GM23338 (cell line): ENCODE measurements at regions not wholly inside any gene's neighbourhood (a gene's known extent, or its start where the extent isn't known, plus 50 kb on each side); places are given as distances from the start of the nearest gene placed in this dataset.

Source experiments
- ATAC-seq: fragments of 200-7000 bp; cut with Tn5 transposase; 3 replicates; pipeline ENCODE4 v1.9.1; 2020
- DNase-seq: peaks from one replicate; pipeline ENCODE4 v3.0.0-alpha.2; 2015; ENCODE audit warnings: low spot score
- H2AFZ ChIP-seq: fragments of 200-600 bp; sonication (generic); 2 replicates; pipeline ENCODE4 v1.8.0; 2016; ENCODE audit warnings: antibody characterized with exemption, mild to moderate bottlenecking, moderate library complexity
- H3F3A ChIP-seq: fragments of 200-600 bp; sonication (generic); replicated peaks from 2 replicates; pipeline ENCODE4 v1.8.0; 2017; ENCODE audit warnings: antibody characterized with exemption, mixed run types, low read depth
- H3K27ac ChIP-seq: fragments of 200-600 bp; sonication (generic); 2 replicates; pipeline ENCODE4 v1.6.1; 2016; ENCODE audit warnings: low read depth
- H3K27me3 ChIP-seq: fragments of 200-600 bp; sonication (generic); 2 replicates; pipeline ENCODE4 v1.8.0; 2016; ENCODE audit warnings: mild to moderate bottlenecking, mixed run types, moderate library complexity; ENCODE audit not compliant: insufficient read depth
- H3K36me3 ChIP-seq: fragments of 200-600 bp; sonication (generic); 2 replicates; pipeline ENCODE4 v1.8.0; 2016; ENCODE audit warnings: mild to moderate bottlenecking; ENCODE audit not compliant: insufficient read depth
- H3K4me1 ChIP-seq: fragments of 200-600 bp; sonication (generic); 2 replicates; pipeline ENCODE4 v1.8.0; 2016; ENCODE audit warnings: mild to moderate bottlenecking, moderate library complexity; ENCODE audit not compliant: insufficient read depth
- H3K4me2 ChIP-seq: fragments of 200-600 bp; sonication (generic); 2 replicates; pipeline ENCODE4 v1.7.1; 2017; ENCODE audit warnings: mixed run types
- H3K4me3 ChIP-seq: fragments of 200-600 bp; sonication (generic); 2 replicates; pipeline ENCODE4 v1.6.1; 2016; ENCODE audit warnings: mixed run types
- H3K79me2 ChIP-seq: fragments of 200-600 bp; sonication (generic); replicated peaks from 2 replicates; pipeline ENCODE4 v1.8.0; 2017; ENCODE audit warnings: mild to moderate bottlenecking; ENCODE audit not compliant: insufficient read depth
- H3K9me2 ChIP-seq: fragments of 200-600 bp; sonication (generic); 2 replicates; pipeline ENCODE4 v1.8.0; 2017; ENCODE audit not compliant: insufficient read depth
- H4K20me1 ChIP-seq: fragments of 200-600 bp; sonication (generic); replicated peaks from 2 replicates; pipeline ENCODE4 v1.8.0; 2017; ENCODE audit warnings: mild to moderate bottlenecking; ENCODE audit not compliant: insufficient read depth
- H3K27ac Mint-ChIP-seq: 2 replicates; pipeline ENCODE4 v1.8.0; 2020; ENCODE audit warnings: inconsistent platforms, mild to moderate bottlenecking, moderate library complexity, mixed read lengths
- H3K27me3 Mint-ChIP-seq: 3 replicates; pipeline ENCODE4 v1.8.0; 2022; ENCODE audit warnings: low read depth, mild to moderate bottlenecking, moderate library complexity, mixed read lengths, inconsistent platforms; ENCODE audit not compliant: insufficient read depth, poor library complexity
- H3K36me3 Mint-ChIP-seq: 3 replicates; pipeline ENCODE4 v1.8.0; 2021; ENCODE audit warnings: low read depth, mild to moderate bottlenecking, inconsistent platforms, moderate library complexity, mixed read lengths
- H3K4me1 Mint-ChIP-seq: 3 replicates; pipeline ENCODE4 v1.8.0; 2020; ENCODE audit warnings: mild to moderate bottlenecking, inconsistent platforms, mixed read lengths
- H3K4me3 Mint-ChIP-seq: 3 replicates; pipeline ENCODE4 v1.8.0; 2021; ENCODE audit warnings: moderate library complexity, mild to moderate bottlenecking, inconsistent platforms, mixed read lengths
- H3K9me3 Mint-ChIP-seq: 3 replicates; pipeline ENCODE4 v1.8.0; 2020; ENCODE audit warnings: moderate library complexity, mild to moderate bottlenecking, inconsistent platforms, mixed read lengths
- CREB1 ChIP-seq: fragments of 250-450 bp; sonication (Bioruptor Pico); IDR thresholded peaks from 2 replicates; pipeline ENCODE4 v1.5.0; 2020; ENCODE audit warnings: low read depth, mild to moderate bottlenecking, moderate library complexity
- EZH2 ChIP-seq: fragments of 200-600 bp; sonication (generic); IDR thresholded peaks from one replicate; pipeline ENCODE4 v1.8.0; 2017; ENCODE audit warnings: antibody characterized with exemption, mild to moderate bottlenecking, low read depth; ENCODE audit not compliant: unreplicated experiment
- EZH2phosphoT487 ChIP-seq: fragments of 200-600 bp; sonication (generic); IDR thresholded peaks from one replicate; pipeline ENCODE4 v1.8.1; 2018; ENCODE audit warnings: antibody characterized with exemption; ENCODE audit not compliant: unreplicated experiment
- JUNB ChIP-seq: IDR thresholded peaks from one replicate; pipeline ENCODE4 v1.6.1; 2016; ENCODE audit warnings: antibody characterized with exemption; ENCODE audit not compliant: unreplicated experiment
- NANOG ChIP-seq: IDR thresholded peaks from 2 replicates; pipeline ENCODE4 v1.6.1; 2016; ENCODE audit warnings: antibody characterized with exemption, borderline replicate concordance
- POLR2AphosphoS5 ChIP-seq: IDR thresholded peaks from 2 replicates; pipeline ENCODE4 v1.6.1; 2016; ENCODE audit warnings: antibody characterized with exemption, low read depth
- STAT1 ChIP-seq: IDR thresholded peaks from one replicate; pipeline ENCODE4 v1.6.1; 2016; ENCODE audit warnings: antibody characterized with exemption; ENCODE audit not compliant: unreplicated experiment
- ZNF114 ChIP-seq: fragments of 250-450 bp; sonication (Bioruptor Pico); IDR thresholded peaks from 2 replicates; pipeline ENCODE4 v1.5.0; 2020; ENCODE audit warnings: mild to moderate bottlenecking, moderate library complexity
- ZNF331 ChIP-seq: fragments of 250-450 bp; sonication (Bioruptor Pico); IDR thresholded peaks from 2 replicates; pipeline ENCODE4 v1.5.0; 2020; ENCODE audit warnings: low read depth, mild to moderate bottlenecking, moderate library complexity
- TF ChIP-seq, protein P1 (sequence below): IDR thresholded peaks from one replicate; pipeline ENCODE4 v1.6.1; 2018; ENCODE audit warnings: antibody characterized with exemption; ENCODE audit not compliant: unreplicated experiment
- TF ChIP-seq, protein P2 (sequence below): fragments of 250-450 bp; sonication (Bioruptor Pico); IDR thresholded peaks from 2 replicates; pipeline ENCODE4 v1.5.0; 2020; ENCODE audit warnings: mild to moderate bottlenecking, moderate library complexity
- TF ChIP-seq, protein P3 (sequence below): IDR thresholded peaks from 2 replicates; pipeline ENCODE4 v1.6.1; 2016; ENCODE audit warnings: antibody characterized with exemption
- TF ChIP-seq, protein P4 (sequence below), 2 experiments: fragments of 200-600 bp in 1 of 2; sonication (generic) in 1 of 2; conservative IDR thresholded peaks; 2 replicates each; pipeline versions ENCODE4 v1.5.1 to v1.6.1; 2016 to 2017; ENCODE audit warnings: antibody characterized with exemption in 2 of 2, low read depth in 2 of 2, mild to moderate bottlenecking in 2 of 2, moderate library complexity in 1 of 2

DNA sequence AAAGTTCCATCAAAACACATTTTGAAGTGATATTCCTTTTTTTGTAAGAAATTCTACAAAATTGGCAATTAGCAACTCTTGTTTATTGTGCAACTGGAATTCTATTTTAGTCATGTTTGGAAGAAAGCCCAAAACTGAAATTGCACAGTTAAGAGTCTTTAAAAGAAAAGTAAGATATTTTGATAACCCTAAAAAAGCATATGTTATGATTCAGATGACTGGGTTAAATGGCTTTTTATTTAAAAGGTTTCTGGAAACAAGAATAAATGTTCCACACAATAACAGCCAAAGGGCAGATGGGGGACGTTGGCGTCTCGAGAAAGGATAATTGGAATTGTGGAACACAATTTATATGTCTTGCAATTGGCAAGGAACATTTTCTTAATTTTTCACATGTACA is 275.2 kb downstream of the CDH9 start:
- TF ChIP-seq JUNB (no peak), ZNF331 (no peak), ZNF114 (no peak), NANOG (no peak), CREB1 (CRISPR knock-in tag) (no peak), POLR2AphosphoS5 (no peak), EZH2 (no peak), EZH2phosphoT487 (no peak), STAT1 (no peak)
- TF ChIP-seq, protein P1, sequence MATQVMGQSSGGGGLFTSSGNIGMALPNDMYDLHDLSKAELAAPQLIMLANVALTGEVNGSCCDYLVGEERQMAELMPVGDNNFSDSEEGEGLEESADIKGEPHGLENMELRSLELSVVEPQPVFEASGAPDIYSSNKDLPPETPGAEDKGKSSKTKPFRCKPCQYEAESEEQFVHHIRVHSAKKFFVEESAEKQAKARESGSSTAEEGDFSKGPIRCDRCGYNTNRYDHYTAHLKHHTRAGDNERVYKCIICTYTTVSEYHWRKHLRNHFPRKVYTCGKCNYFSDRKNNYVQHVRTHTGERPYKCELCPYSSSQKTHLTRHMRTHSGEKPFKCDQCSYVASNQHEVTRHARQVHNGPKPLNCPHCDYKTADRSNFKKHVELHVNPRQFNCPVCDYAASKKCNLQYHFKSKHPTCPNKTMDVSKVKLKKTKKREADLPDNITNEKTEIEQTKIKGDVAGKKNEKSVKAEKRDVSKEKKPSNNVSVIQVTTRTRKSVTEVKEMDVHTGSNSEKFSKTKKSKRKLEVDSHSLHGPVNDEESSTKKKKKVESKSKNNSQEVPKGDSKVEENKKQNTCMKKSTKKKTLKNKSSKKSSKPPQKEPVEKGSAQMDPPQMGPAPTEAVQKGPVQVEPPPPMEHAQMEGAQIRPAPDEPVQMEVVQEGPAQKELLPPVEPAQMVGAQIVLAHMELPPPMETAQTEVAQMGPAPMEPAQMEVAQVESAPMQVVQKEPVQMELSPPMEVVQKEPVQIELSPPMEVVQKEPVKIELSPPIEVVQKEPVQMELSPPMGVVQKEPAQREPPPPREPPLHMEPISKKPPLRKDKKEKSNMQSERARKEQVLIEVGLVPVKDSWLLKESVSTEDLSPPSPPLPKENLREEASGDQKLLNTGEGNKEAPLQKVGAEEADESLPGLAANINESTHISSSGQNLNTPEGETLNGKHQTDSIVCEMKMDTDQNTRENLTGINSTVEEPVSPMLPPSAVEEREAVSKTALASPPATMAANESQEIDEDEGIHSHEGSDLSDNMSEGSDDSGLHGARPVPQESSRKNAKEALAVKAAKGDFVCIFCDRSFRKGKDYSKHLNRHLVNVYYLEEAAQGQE, result no peak
- TF ChIP-seq, protein P2, sequence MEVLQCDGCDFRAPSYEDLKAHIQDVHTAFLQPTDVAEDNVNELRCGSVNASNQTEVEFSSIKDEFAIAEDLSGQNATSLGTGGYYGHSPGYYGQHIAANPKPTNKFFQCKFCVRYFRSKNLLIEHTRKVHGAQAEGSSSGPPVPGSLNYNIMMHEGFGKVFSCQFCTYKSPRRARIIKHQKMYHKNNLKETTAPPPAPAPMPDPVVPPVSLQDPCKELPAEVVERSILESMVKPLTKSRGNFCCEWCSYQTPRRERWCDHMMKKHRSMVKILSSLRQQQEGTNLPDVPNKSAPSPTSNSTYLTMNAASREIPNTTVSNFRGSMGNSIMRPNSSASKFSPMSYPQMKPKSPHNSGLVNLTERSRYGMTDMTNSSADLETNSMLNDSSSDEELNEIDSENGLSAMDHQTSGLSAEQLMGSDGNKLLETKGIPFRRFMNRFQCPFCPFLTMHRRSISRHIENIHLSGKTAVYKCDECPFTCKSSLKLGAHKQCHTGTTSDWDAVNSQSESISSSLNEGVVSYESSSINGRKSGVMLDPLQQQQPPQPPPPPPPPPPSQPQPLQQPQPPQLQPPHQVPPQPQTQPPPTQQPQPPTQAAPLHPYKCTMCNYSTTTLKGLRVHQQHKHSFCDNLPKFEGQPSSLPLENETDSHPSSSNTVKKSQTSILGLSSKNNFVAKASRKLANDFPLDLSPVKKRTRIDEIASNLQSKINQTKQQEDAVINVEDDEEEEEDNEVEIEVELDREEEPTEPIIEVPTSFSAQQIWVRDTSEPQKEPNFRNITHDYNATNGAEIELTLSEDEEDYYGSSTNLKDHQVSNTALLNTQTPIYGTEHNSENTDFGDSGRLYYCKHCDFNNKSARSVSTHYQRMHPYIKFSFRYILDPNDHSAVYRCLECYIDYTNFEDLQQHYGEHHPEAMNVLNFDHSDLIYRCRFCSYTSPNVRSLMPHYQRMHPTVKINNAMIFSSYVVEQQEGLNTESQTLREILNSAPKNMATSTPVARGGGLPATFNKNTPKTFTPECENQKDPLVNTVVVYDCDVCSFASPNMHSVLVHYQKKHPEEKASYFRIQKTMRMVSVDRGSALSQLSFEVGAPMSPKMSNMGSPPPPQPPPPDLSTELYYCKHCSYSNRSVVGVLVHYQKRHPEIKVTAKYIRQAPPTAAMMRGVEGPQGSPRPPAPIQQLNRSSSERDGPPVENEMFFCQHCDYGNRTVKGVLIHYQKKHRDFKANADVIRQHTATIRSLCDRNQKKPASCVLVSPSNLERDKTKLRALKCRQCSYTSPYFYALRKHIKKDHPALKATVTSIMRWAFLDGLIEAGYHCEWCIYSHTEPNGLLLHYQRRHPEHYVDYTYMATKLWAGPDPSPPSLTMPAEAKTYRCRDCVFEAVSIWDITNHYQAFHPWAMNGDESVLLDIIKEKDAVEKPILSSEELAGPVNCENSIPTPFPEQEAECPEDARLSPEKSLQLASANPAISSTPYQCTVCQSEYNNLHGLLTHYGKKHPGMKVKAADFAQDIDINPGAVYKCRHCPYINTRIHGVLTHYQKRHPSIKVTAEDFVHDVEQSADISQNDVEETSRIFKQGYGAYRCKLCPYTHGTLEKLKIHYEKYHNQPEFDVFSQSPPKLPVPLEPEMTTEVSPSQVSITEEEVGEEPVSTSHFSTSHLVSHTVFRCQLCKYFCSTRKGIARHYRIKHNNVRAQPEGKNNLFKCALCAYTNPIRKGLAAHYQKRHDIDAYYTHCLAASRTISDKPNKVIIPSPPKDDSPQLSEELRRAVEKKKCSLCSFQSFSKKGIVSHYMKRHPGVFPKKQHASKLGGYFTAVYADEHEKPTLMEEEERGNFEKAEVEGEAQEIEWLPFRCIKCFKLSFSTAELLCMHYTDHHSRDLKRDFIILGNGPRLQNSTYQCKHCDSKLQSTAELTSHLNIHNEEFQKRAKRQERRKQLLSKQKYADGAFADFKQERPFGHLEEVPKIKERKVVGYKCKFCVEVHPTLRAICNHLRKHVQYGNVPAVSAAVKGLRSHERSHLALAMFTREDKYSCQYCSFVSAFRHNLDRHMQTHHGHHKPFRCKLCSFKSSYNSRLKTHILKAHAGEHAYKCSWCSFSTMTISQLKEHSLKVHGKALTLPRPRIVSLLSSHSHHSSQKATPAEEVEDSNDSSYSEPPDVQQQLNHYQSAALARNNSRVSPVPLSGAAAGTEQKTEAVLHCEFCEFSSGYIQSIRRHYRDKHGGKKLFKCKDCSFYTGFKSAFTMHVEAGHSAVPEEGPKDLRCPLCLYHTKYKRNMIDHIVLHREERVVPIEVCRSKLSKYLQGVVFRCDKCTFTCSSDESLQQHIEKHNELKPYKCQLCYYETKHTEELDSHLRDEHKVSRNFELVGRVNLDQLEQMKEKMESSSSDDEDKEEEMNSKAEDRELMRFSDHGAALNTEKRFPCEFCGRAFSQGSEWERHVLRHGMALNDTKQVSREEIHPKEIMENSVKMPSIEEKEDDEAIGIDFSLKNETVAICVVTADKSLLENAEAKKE (CRISPR knock-in tag), result no peak
- TF ChIP-seq, protein P3, sequence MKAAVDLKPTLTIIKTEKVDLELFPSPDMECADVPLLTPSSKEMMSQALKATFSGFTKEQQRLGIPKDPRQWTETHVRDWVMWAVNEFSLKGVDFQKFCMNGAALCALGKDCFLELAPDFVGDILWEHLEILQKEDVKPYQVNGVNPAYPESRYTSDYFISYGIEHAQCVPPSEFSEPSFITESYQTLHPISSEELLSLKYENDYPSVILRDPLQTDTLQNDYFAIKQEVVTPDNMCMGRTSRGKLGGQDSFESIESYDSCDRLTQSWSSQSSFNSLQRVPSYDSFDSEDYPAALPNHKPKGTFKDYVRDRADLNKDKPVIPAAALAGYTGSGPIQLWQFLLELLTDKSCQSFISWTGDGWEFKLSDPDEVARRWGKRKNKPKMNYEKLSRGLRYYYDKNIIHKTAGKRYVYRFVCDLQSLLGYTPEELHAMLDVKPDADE, result no peak
- TF ChIP-seq, protein P4, sequence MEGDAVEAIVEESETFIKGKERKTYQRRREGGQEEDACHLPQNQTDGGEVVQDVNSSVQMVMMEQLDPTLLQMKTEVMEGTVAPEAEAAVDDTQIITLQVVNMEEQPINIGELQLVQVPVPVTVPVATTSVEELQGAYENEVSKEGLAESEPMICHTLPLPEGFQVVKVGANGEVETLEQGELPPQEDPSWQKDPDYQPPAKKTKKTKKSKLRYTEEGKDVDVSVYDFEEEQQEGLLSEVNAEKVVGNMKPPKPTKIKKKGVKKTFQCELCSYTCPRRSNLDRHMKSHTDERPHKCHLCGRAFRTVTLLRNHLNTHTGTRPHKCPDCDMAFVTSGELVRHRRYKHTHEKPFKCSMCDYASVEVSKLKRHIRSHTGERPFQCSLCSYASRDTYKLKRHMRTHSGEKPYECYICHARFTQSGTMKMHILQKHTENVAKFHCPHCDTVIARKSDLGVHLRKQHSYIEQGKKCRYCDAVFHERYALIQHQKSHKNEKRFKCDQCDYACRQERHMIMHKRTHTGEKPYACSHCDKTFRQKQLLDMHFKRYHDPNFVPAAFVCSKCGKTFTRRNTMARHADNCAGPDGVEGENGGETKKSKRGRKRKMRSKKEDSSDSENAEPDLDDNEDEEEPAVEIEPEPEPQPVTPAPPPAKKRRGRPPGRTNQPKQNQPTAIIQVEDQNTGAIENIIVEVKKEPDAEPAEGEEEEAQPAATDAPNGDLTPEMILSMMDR (conservative IDR thresholded peaks at IDR 0.05; ENCODE audit: low read depth in 2 of 2), result no peak
- ATAC-seq, result no peak
- no peak overlapping the region for H3K4me3 Mint-ChIP-seq

More for the DNA sequence above, 275.2 kb downstream of the CDH9 start:
- Histone ChIP-seq H3K27me3 (no peaks in the 10 kb centered on the region), H2AFZ (no peak overlapping the region), H3K4me1 (no peaks in the 10 kb centered on the region), H3K27ac (no peak overlapping the region), H3K4me3 (no peak overlapping the region), H3F3A (no peaks in the 10 kb centered on the region), H3K9me2 (no peaks in the 10 kb centered on the region), H3K36me3 (no peaks in the 10 kb centered on the region), H3K79me2 (no peaks in the 10 kb centered on the region), H3K4me2 (no peak overlapping the region), H4K20me1 (no peaks in the 10 kb centered on the region)
- no peaks in the 10 kb centered on the region; the same call in 2 of the 3 replicates for H3K9me3 Mint-ChIP-seq
- no peak overlapping the region for H3K27ac Mint-ChIP-seq
- no peaks in the 10 kb centered on the region for H3K4me1 Mint-ChIP-seq
- no peak for DNase-seq
- no peaks in the 10 kb centered on the region for H3K27me3 Mint-ChIP-seq
- no peaks in the 10 kb centered on the region for H3K36me3 Mint-ChIP-seq
